GM12872 (cell line): ENCODE measurements at regions not wholly inside any gene's neighbourhood (a gene's known extent, or its start where the extent isn't known, plus 50 kb on each side); places are given as distances from the start of the nearest gene placed in this dataset.

Experiments
- TF ChIP-seq, protein P1 (sequence below): IDR thresholded peaks from 3 replicates; pipeline ENCODE4 v1.5.1; 2011; ENCODE audit warnings: low read depth, mild to moderate bottlenecking, low read length, moderate library complexity; ENCODE audit not compliant: insufficient read depth

DNA sequence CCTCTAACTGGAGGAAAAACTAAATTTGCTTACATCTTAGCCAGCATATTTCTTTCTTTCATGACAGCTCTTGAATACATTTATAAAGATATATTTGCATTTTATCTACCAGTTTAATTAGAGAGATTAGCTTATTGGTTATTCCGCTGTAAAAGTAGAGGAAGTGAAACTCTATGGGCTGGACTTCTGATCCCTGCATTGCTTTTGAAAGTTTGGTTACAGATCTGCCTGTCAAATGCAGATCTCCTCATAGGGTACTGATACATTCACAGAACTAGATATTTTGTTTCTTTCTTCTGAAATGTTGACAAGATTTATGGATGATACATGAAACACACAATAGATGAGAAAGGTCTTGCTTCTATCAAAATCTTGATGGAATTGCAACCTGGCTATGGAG is 581.4 kb upstream of the AADAT start:
- TF ChIP-seq, protein P1, sequence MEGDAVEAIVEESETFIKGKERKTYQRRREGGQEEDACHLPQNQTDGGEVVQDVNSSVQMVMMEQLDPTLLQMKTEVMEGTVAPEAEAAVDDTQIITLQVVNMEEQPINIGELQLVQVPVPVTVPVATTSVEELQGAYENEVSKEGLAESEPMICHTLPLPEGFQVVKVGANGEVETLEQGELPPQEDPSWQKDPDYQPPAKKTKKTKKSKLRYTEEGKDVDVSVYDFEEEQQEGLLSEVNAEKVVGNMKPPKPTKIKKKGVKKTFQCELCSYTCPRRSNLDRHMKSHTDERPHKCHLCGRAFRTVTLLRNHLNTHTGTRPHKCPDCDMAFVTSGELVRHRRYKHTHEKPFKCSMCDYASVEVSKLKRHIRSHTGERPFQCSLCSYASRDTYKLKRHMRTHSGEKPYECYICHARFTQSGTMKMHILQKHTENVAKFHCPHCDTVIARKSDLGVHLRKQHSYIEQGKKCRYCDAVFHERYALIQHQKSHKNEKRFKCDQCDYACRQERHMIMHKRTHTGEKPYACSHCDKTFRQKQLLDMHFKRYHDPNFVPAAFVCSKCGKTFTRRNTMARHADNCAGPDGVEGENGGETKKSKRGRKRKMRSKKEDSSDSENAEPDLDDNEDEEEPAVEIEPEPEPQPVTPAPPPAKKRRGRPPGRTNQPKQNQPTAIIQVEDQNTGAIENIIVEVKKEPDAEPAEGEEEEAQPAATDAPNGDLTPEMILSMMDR: no peak

DNA sequence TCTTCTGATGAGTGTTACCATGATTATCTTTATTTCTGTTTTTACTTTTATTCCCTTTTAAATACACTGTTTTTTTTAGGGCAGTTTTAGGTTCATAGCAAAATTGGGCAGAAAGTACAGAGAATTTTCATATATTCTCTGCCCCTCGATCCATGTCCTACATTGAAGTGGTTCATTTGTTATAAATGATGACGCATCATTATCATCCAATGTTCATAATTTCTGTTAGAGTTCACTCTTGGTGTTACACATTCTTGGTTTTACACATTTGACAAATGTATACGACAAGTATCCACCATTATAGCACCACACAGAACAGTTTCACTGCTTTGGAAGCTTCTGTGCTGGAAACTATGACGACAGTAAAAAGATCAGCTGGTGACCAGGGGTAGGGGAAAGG is 578.1 kb upstream of the AADAT start:
- TF ChIP-seq, protein P1: no peak

- TF ChIP-seq, protein P1: no peak
Observed at GRCh38 chr4:170666909-170667308, 577.2 kb upstream of the AADAT start.

- TF ChIP-seq, protein P1: no peak
Observed at GRCh38 chr4:170662250-170662649, 572.5 kb upstream of the AADAT start.

DNA sequence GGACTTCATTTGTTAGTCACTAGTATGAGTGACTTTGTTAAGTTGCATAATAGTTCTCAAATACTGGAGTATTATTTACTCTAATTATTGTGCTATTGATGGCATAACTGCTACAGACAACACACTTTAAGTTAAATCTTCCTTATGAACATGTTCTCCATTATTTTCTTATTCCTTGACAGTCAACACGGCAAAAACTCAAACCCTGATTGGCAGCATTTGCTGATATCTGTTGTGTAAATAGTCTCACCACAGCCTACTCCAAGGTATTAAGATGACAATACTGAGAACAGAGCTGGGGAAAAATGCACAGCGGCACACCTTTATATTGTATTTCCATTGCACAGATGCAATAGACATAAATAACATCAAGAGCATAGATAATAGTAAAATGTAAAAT is 568.0 kb upstream of the AADAT start:
- TF ChIP-seq, protein P1: no peak

GRCh38 chr4:170656506-170656905 is 566.8 kb upstream of the AADAT start:
- TF ChIP-seq, protein P1: no peak

DNA sequence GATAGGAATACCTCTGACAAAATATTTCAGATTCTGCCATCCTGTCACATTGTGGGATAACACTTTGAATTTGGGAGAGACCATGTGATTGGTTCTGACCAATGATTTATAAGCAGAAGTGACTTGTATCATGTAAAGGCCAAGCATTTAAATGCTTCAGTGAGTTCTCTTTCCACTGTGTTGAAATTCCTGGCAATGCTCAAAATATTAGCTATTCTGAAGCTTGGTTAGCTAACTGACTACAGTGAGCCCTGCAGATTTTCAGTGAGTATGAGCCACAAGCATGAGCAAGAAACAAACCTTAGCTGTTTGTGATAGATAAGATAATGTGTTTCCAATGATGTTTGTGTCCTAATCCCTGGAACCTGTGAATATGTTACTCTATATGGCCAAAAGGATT is 562.8 kb upstream of the AADAT start:
- TF ChIP-seq, protein P1: no peak

GRCh38 chr4:170651786-170652185 is 562.0 kb upstream of the AADAT start:
- TF ChIP-seq, protein P1: no peak
